WTC11 (cell line): ENCODE measurements at regions not wholly inside any gene's neighbourhood (a gene's known extent, or its start where the extent isn't known, plus 50 kb on each side); places are given as distances from the start of the nearest gene placed in this dataset.
"Not testable (repeated sequence)": the region's sequence is repeated elsewhere in the genome, so short reads cannot be mapped to it uniquely, and the experiment has no call there.

Source experiments
- ATAC-seq: fragments of 200-7000 bp; cut with Tn5 transposase; 2 replicates; pipeline ENCODE4 v1.10.0; 2021; ENCODE audit warnings: mild to moderate bottlenecking, moderate library complexity
- CTCF ChIA-PET: fragments of 300-600 bp; sonication (Branson Sonifier 250); formaldehyde crosslinking; loops from one replicate; lab custom pipeline; 2021; ENCODE audit warnings: antibody characterized with exemption; lab: Charles Lee
- POLR2A ChIA-PET: fragments of 350-600 bp; sonication (Branson Sonifier 250); formaldehyde crosslinking; loops from one replicate; lab custom pipeline; 2021; ENCODE audit warnings: antibody characterized with exemption; lab: Charles Lee
- DNase-seq: peaks from one replicate; pipeline ENCODE4 v3.0.0; 2021; ENCODE audit warnings: low spot score
- H3K27ac Mint-ChIP-seq: 2 replicates; pipeline ENCODE4 v1.8.0; 2021; ENCODE audit warnings: mixed read lengths
- H3K27me3 Mint-ChIP-seq: 2 replicates; pipeline ENCODE4 v1.8.0; 2021; ENCODE audit warnings: low read depth, mild to moderate bottlenecking, moderate library complexity, mixed read lengths
- H3K36me3 Mint-ChIP-seq: 2 replicates; pipeline ENCODE4 v1.8.0; 2021; ENCODE audit warnings: mixed read lengths
- H3K4me1 Mint-ChIP-seq: 2 replicates; pipeline ENCODE4 v1.8.0; 2022; ENCODE audit warnings: mixed read lengths
- H3K4me3 Mint-ChIP-seq: 2 replicates; pipeline ENCODE4 v1.8.0; 2021; ENCODE audit warnings: mild to moderate bottlenecking, moderate library complexity, mixed read lengths
- H3K9me3 Mint-ChIP-seq: 2 replicates; pipeline ENCODE4 v1.8.0; 2021; ENCODE audit warnings: mixed read lengths
- ATF1 ChIP-seq: sonication (generic); formaldehyde crosslinking; IDR thresholded peaks from 2 replicates; pipeline ENCODE4 v1.8.1; 2023; ENCODE audit warnings: mild to moderate bottlenecking, moderate library complexity, missing genetic modification reagents
- ATF2 ChIP-seq: sonication (generic); formaldehyde crosslinking; IDR thresholded peaks from 2 replicates; pipeline ENCODE4 v1.8.1; 2022; ENCODE audit warnings: low read depth, missing genetic modification reagents, borderline replicate concordance
- CBFB ChIP-seq: sonication (generic); formaldehyde crosslinking; IDR thresholded peaks from 2 replicates; pipeline ENCODE4 v1.8.1; 2022; ENCODE audit warnings: mild to moderate bottlenecking, low read depth, missing genetic modification reagents
- CDX4 ChIP-seq: fragments of 250-450 bp; sonication (Bioruptor Pico); IDR thresholded peaks from 2 replicates; pipeline ENCODE4 v1.9.0; 2021; ENCODE audit warnings: moderate library complexity, mild to moderate bottlenecking, inconsistent platforms, borderline replicate concordance
- CREB1 ChIP-seq: sonication (generic); formaldehyde crosslinking; IDR thresholded peaks from 2 replicates; pipeline ENCODE4 v1.8.0; 2023; ENCODE audit warnings: mild to moderate bottlenecking, missing genetic modification reagents
- EMX1 ChIP-seq: fragments of 250-450 bp; sonication (Bioruptor Pico); IDR thresholded peaks from 2 replicates; pipeline ENCODE4 v1.8.0; 2021; ENCODE audit warnings: mild to moderate bottlenecking
- FOXP4 ChIP-seq: sonication (generic); formaldehyde crosslinking; IDR thresholded peaks from 2 replicates; pipeline ENCODE4 v1.8.0; 2022; ENCODE audit warnings: mild to moderate bottlenecking, missing genetic modification reagents
- GABPB1 ChIP-seq: sonication (generic); formaldehyde crosslinking; IDR thresholded peaks from 2 replicates; pipeline ENCODE4 v1.8.1; 2023; ENCODE audit warnings: mild to moderate bottlenecking, missing genetic modification reagents
- GTF2I ChIP-seq: fragments of 250-450 bp; sonication (Bioruptor Pico); conservative IDR thresholded peaks from 2 replicates; pipeline ENCODE4 v1.4.0; 2021; ENCODE audit warnings: mild to moderate bottlenecking
- IRF1 ChIP-seq: sonication (generic); formaldehyde crosslinking; IDR thresholded peaks from 2 replicates; pipeline ENCODE4 v1.8.0; 2023; ENCODE audit warnings: missing genetic modification reagents
- NFATC4 ChIP-seq: fragments of 250-450 bp; sonication (Bioruptor Pico); IDR thresholded peaks from 2 replicates; pipeline ENCODE4 v1.9.0; 2021; ENCODE audit warnings: mild to moderate bottlenecking
- NFE2L1 ChIP-seq: sonication (generic); formaldehyde crosslinking; IDR thresholded peaks from 2 replicates; pipeline ENCODE4 v1.8.1; 2023; ENCODE audit warnings: missing genetic modification reagents
- NFYB ChIP-seq: sonication (generic); formaldehyde crosslinking; conservative IDR thresholded peaks from 2 replicates; pipeline ENCODE4 v1.8.0; 2022; ENCODE audit warnings: low read depth, missing genetic modification reagents
- NR3C1 ChIP-seq: sonication (generic); formaldehyde crosslinking; conservative IDR thresholded peaks from 2 replicates; pipeline ENCODE4 v1.8.1; 2023; ENCODE audit warnings: low read depth, mild to moderate bottlenecking, missing genetic modification reagents
- PREB ChIP-seq: sonication (generic); formaldehyde crosslinking; IDR thresholded peaks from 2 replicates; pipeline ENCODE4 v1.8.1; 2022; ENCODE audit warnings: mild to moderate bottlenecking, missing genetic modification reagents, moderate library complexity, borderline replicate concordance
- RORB ChIP-seq: fragments of 250-450 bp; sonication (Bioruptor Pico); IDR thresholded peaks from 2 replicates; pipeline ENCODE4 v1.9.0; 2021; ENCODE audit warnings: mild to moderate bottlenecking
- SMAD4 ChIP-seq: sonication (generic); formaldehyde crosslinking; IDR thresholded peaks from 2 replicates; pipeline ENCODE4 v1.8.0; 2022; ENCODE audit warnings: mild to moderate bottlenecking, missing genetic modification reagents
- SOX15 ChIP-seq: fragments of 250-450 bp; sonication (Bioruptor Pico); IDR thresholded peaks from 2 replicates; pipeline ENCODE4 v1.9.0; 2021; ENCODE audit warnings: mild to moderate bottlenecking
- TP53 ChIP-seq: sonication (generic); formaldehyde crosslinking; IDR thresholded peaks from 2 replicates; pipeline ENCODE4 v1.8.1; 2023; ENCODE audit warnings: mild to moderate bottlenecking, missing genetic modification reagents
- USF2 ChIP-seq: sonication (generic); formaldehyde crosslinking; IDR thresholded peaks from 2 replicates; pipeline ENCODE4 v1.8.1; 2023; ENCODE audit warnings: mild to moderate bottlenecking, missing genetic modification reagents, moderate library complexity
- ZMAT4 ChIP-seq: fragments of 250-450 bp; sonication (Bioruptor Pico); IDR thresholded peaks from 2 replicates; pipeline ENCODE4 v1.9.0; 2021; ENCODE audit warnings: mild to moderate bottlenecking
- ZNF423 ChIP-seq: fragments of 250-450 bp; sonication (Bioruptor Pico); IDR thresholded peaks from 2 replicates; pipeline ENCODE4 v2.1.2; 2022; ENCODE audit warnings: mild to moderate bottlenecking, moderate library complexity
- ZNF425 ChIP-seq: fragments of 250-450 bp; sonication (Bioruptor Pico); conservative IDR thresholded peaks from 2 replicates; pipeline ENCODE4 v1.9.0; 2021; ENCODE audit warnings: mild to moderate bottlenecking

- TF ChIP-seq NFATC4 (CRISPR knock-in tag): no peak
- no peak for TF ChIP-seq ZMAT4 (CRISPR knock-in tag)
- no peak for TF ChIP-seq TP53
- TF ChIP-seq NFE2L1: no peak
- no peak for TF ChIP-seq ATF2 (CRISPR knock-in tag)
- TF ChIP-seq SOX15 (CRISPR knock-in tag): no peak
- no peak for TF ChIP-seq ZNF425
- TF ChIP-seq ZNF423 (CRISPR knock-in tag): no peak
- TF ChIP-seq PREB (CRISPR knock-in tag): no peak
- TF ChIP-seq CBFB (CRISPR knock-in tag): no peak
- TF ChIP-seq CREB1 (CRISPR knock-in tag): no peak
- no peak for TF ChIP-seq CDX4 (CRISPR knock-in tag)
- no peak for TF ChIP-seq EMX1 (CRISPR knock-in tag)
- ChIA-PET POLR2A (no interaction called here), CTCF (no interaction called here)
- ATAC-seq: no peak
- no peaks in the 10 kb centered on the region for H3K36me3 Mint-ChIP-seq
- peaks cover 3% of the 10 kb centered on the region; the same call in 1 of the 2 replicates for H3K27me3 Mint-ChIP-seq
- H3K27ac Mint-ChIP-seq: no peak overlapping the region
- H3K4me3 Mint-ChIP-seq: no peak overlapping the region
- H3K4me1 Mint-ChIP-seq: no peaks in the 10 kb centered on the region
- DNase-seq: no peak
- H3K9me3 Mint-ChIP-seq: peaks cover 4% of the 10 kb centered on the region; the same call in 1 of the 2 replicates
Measured at GRCh38 chr2:40700231-40700954, 248.5 kb upstream of the SLC8A1 start.

GRCh38 chr2:40712197-40712894 lies 260.5 kb upstream of the SLC8A1 start:
- DNase-seq, POLR2A ChIA-PET: not testable (repeated sequence)
- ATAC-seq: peak; percentile 55

GRCh38 chr2:40716879-40717278 lies 265.0 kb upstream of the SLC8A1 start:
- Mint-ChIP-seq H3K9me3 (no peaks in the 10 kb centered on the region), H3K27ac (no peak overlapping the region), H3K4me3 (no peak overlapping the region), H3K4me1 (no peaks in the 10 kb centered on the region), H3K27me3 (no peaks in the 10 kb centered on the region), H3K36me3 (no peaks in the 10 kb centered on the region)
- no peak for ATAC-seq
- POLR2A ChIA-PET: no interaction called here
- DNase-seq: no peak
- CTCF ChIA-PET: no interaction called here
- TF ChIP-seq IRF1 (CRISPR knock-in tag) (no peak), GTF2I (no peak), ATF1 (CRISPR knock-in tag) (no peak), FOXP4 (CRISPR knock-in tag) (no peak), NR3C1 (CRISPR knock-in tag) (no peak), SMAD4 (CRISPR knock-in tag) (no peak), USF2 (no peak), NFYB (CRISPR knock-in tag) (no peak), GABPB1 (CRISPR knock-in tag) (no peak), RORB (CRISPR knock-in tag) (no peak)

More at GRCh38 chr2:40712197-40712894, 260.5 kb upstream of the SLC8A1 start:
- H3K4me1 Mint-ChIP-seq, H3K4me3 Mint-ChIP-seq, H3K27ac Mint-ChIP-seq, H3K9me3 Mint-ChIP-seq, H3K36me3 Mint-ChIP-seq, CTCF ChIA-PET, H3K27me3 Mint-ChIP-seq: not testable (repeated sequence)
